Hepatocyte (in vitro differentiated cells): ENCODE measurements at regions not wholly inside any gene's neighbourhood (a gene's known extent, or its start where the extent isn't known, plus 50 kb on each side); places are given as distances from the start of the nearest gene placed in this dataset.

Experiments used
- DNase-seq: peaks from one replicate; pipeline ENCODE4 v3.0.0-alpha.2; 2016; ENCODE audit warnings: low spot score
- H2AFZ ChIP-seq: fragments of 200-600 bp; sonication (generic); 2 replicates; pipeline ENCODE4 v1.6.0; 2016; ENCODE audit warnings: antibody characterized with exemption, mild to moderate bottlenecking
- H3K27ac ChIP-seq: fragments of 200-600 bp; sonication (generic); 2 replicates; pipeline ENCODE4 v1.5.1; 2016; ENCODE audit warnings: mild to moderate bottlenecking
- H3K27me3 ChIP-seq: fragments of 200-600 bp; sonication (generic); 2 replicates; pipeline ENCODE4 v1.6.1; 2016
- H3K36me3 ChIP-seq: fragments of 200-600 bp; sonication (generic); replicated peaks from 2 replicates; pipeline ENCODE4 v1.5.1; 2016; ENCODE audit warnings: low read depth; ENCODE audit not compliant: insufficient read depth
- H3K4me1 ChIP-seq: fragments of 200-600 bp; sonication (generic); 2 replicates; pipeline ENCODE4 v1.5.1; 2016; ENCODE audit warnings: mild to moderate bottlenecking, moderate library complexity; ENCODE audit not compliant: insufficient read depth
- H3K4me2 ChIP-seq: fragments of 200-600 bp; sonication (generic); 2 replicates; pipeline ENCODE4 v1.6.0; 2016
- H3K4me3 ChIP-seq: fragments of 200-600 bp; sonication (generic); 2 replicates; pipeline ENCODE4 v1.5.1; 2016; ENCODE audit warnings: mild to moderate bottlenecking
- H3K79me2 ChIP-seq: fragments of 200-600 bp; sonication (generic); 2 replicates; pipeline ENCODE4 v1.6.0; 2017; ENCODE audit warnings: mild to moderate bottlenecking
- H3K9me2 ChIP-seq: fragments of 200-600 bp; sonication (generic); replicated peaks from 2 replicates; pipeline ENCODE4 v1.6.0; 2017; ENCODE audit warnings: mild to moderate bottlenecking; ENCODE audit not compliant: insufficient read depth
- H3K9me3 ChIP-seq: fragments of 200-600 bp; sonication (generic); 2 replicates; pipeline ENCODE4 v1.5.1; 2016; ENCODE audit warnings: low read depth, mild to moderate bottlenecking
- H4K20me1 ChIP-seq: fragments of 200-600 bp; sonication (generic); 2 replicates; pipeline ENCODE4 v1.6.0; 2016; ENCODE audit warnings: mild to moderate bottlenecking; ENCODE audit not compliant: insufficient read depth, poor library complexity, severe bottlenecking
- EZH2 ChIP-seq: fragments of 200-600 bp; sonication (generic); IDR thresholded peaks from 2 replicates; pipeline ENCODE4 v1.6.1; 2016; ENCODE audit warnings: antibody characterized with exemption, mild to moderate bottlenecking, borderline replicate concordance
- EZH2phosphoT487 ChIP-seq: fragments of 200-600 bp; sonication (generic); IDR thresholded peaks from one replicate; pipeline ENCODE4 v1.6.1; 2018; ENCODE audit warnings: antibody characterized with exemption, mild to moderate bottlenecking, low read depth, moderate library complexity; ENCODE audit not compliant: unreplicated experiment, severe bottlenecking
- WGBS: methylation state at CpG from one replicate; pipeline ENCODE4 v1.1.6; 2016; ENCODE audit warnings: low lambda C conversion rate; ENCODE audit errors: missing lambda C conversion rate; 5-methylcytosine and 5-hydroxymethylcytosine counted together
- TF ChIP-seq, protein P1 (sequence below): fragments of 200-600 bp; sonication (generic); IDR thresholded peaks from 2 replicates; pipeline ENCODE4 v1.5.1; 2016; ENCODE audit warnings: antibody characterized with exemption, mild to moderate bottlenecking; ENCODE audit not compliant: poor library complexity

DNA sequence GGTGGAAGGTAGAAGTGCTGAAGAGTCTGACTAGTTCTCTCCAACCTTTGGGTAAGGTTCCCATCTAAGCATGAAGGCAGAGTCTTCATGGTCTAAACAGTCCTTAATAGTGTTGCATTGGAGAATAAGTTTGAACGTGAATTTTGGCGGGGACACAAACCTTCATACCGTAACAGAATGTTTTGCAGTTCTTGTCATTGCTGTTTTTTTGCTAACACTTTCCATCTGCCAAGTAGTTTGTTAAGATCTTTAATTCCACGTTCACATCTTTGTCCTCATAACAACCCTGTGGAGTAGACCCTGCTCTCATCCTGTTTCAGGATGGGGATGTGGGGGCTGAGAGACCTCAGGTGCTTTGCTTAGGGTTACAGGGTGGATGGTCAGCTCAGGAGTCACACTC is 936.9 kb upstream of the EEF2KMT start:
- no peaks in the 10 kb centered on the region for H3K9me2 ChIP-seq
- no peak overlapping the region for H3K4me3 ChIP-seq
- H3K36me3 ChIP-seq: no peaks in the 10 kb centered on the region
- no peaks in the 10 kb centered on the region for H3K9me3 ChIP-seq
- TF ChIP-seq, protein P1, sequence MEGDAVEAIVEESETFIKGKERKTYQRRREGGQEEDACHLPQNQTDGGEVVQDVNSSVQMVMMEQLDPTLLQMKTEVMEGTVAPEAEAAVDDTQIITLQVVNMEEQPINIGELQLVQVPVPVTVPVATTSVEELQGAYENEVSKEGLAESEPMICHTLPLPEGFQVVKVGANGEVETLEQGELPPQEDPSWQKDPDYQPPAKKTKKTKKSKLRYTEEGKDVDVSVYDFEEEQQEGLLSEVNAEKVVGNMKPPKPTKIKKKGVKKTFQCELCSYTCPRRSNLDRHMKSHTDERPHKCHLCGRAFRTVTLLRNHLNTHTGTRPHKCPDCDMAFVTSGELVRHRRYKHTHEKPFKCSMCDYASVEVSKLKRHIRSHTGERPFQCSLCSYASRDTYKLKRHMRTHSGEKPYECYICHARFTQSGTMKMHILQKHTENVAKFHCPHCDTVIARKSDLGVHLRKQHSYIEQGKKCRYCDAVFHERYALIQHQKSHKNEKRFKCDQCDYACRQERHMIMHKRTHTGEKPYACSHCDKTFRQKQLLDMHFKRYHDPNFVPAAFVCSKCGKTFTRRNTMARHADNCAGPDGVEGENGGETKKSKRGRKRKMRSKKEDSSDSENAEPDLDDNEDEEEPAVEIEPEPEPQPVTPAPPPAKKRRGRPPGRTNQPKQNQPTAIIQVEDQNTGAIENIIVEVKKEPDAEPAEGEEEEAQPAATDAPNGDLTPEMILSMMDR: no peak
- no peak for TF ChIP-seq EZH2phosphoT487
- no peak for TF ChIP-seq EZH2
- 97% methylated on average over 4 of the region's 4 CpGs for WGBS
- H3K4me2 ChIP-seq: no peak overlapping the region
- H2AFZ ChIP-seq: no peak overlapping the region
- H3K27me3 ChIP-seq: no peaks in the 10 kb centered on the region
- no peak overlapping the region for H3K27ac ChIP-seq
- H3K4me1 ChIP-seq: no peaks in the 10 kb centered on the region
- no peaks in the 10 kb centered on the region for H3K79me2 ChIP-seq
- H4K20me1 ChIP-seq: no peaks in the 10 kb centered on the region
- DNase-seq: no peak

DNA sequence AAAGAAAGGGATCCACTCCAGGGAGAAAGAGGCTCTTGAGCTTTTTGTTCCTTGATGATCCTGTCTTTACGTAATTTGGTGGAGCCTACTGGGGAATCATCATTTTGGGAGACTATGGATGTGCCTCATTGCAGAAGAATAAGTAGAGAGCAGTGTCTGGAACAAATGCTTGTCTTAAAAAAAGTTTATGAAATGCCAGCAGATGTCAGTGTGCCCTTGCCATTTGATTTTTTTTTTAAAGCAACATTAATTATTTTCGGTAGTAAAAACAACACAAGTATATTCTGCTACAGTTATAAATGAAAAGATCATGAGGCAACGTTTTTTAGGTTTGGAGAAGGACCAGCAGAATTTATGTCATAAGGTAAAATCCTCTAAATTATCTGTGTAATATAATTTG is 934.8 kb upstream of the EEF2KMT start:
- H3K4me3 ChIP-seq: no peak overlapping the region

DNA sequence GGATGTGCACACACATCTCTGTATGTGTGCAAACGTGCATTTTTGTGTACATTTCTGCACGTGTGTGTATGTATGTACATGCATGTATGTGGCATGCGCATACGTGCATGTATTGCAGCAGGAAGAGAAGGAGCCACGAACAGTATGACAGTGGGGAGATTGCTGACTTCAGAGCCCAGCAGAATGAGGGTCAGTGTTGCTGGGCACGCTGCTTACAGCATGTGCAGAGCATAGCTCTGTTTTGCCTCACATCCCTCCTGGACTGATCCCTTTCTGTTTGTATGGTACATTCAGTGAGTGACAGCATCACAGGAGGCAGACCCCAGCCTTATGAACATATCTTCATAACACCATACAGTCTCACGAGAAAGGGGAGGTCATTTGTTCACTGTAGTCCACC is 934.0 kb upstream of the EEF2KMT start:
- H3K9me2 ChIP-seq: no peaks in the 10 kb centered on the region
- 51% methylated on average over 7 of the region's 7 CpGs for WGBS
- H3K4me1 ChIP-seq: no peaks in the 10 kb centered on the region
- H3K4me2 ChIP-seq: no peak overlapping the region
- H3K9me3 ChIP-seq: no peaks in the 10 kb centered on the region
- no peaks in the 10 kb centered on the region for H4K20me1 ChIP-seq
- DNase-seq: no peak
- H3K27me3 ChIP-seq: no peaks in the 10 kb centered on the region
- no peak for TF ChIP-seq EZH2
- TF ChIP-seq, protein P1: no peak
- no peak for TF ChIP-seq EZH2phosphoT487
- no peaks in the 10 kb centered on the region for H3K79me2 ChIP-seq
- no peak overlapping the region for H3K27ac ChIP-seq
- H3K4me3 ChIP-seq: no peak overlapping the region
- no peaks in the 10 kb centered on the region for H3K36me3 ChIP-seq
- H2AFZ ChIP-seq: no peak overlapping the region

More for the DNA sequence above, 934.8 kb upstream of the EEF2KMT start:
- Histone ChIP-seq H2AFZ (no peak overlapping the region), H3K79me2 (no peaks in the 10 kb centered on the region), H3K27ac (no peak overlapping the region), H4K20me1 (no peaks in the 10 kb centered on the region), H3K9me2 (no peaks in the 10 kb centered on the region), H3K9me3 (no peaks in the 10 kb centered on the region), H3K27me3 (no peaks in the 10 kb centered on the region), H3K4me1 (no peaks in the 10 kb centered on the region), H3K4me2 (no peak overlapping the region), H3K36me3 (no peaks in the 10 kb centered on the region)
- DNase-seq: no peak
- WGBS: 81% methylated on average over 3 of the region's 3 CpGs
- TF ChIP-seq, protein P1: no peak
- TF ChIP-seq EZH2: no peak
- no peak for TF ChIP-seq EZH2phosphoT487

DNA sequence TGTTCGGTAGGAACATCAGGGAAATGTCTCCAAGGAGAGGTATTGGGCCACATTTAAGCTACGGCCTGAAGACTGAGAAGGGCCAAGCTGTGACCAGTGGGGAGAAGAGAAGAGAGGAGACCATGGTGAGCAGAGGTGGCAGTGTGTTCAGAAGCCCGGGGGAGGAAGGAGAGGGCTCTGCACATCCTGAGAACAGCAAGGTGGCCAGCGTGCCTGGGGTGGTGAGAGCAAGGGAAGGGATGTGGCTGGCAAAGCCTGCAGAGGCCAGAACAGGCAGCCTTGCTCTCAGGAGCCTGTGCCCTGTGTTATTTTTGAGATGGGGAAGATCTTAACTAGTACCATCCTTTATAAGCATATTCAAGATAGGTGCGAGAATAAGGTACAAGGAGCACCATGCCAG is 933.5 kb upstream of the EEF2KMT start:
- H3K4me1 ChIP-seq: no peaks in the 10 kb centered on the region
- no peak overlapping the region for H3K4me3 ChIP-seq
- H3K4me2 ChIP-seq: no peak overlapping the region
- H4K20me1 ChIP-seq: no peaks in the 10 kb centered on the region
- no peaks in the 10 kb centered on the region for H3K36me3 ChIP-seq
- TF ChIP-seq, protein P1: no peak
- no peak for TF ChIP-seq EZH2phosphoT487
- TF ChIP-seq EZH2: no peak
- H3K9me2 ChIP-seq: no peaks in the 10 kb centered on the region
- 94% methylated on average over 5 of the region's 5 CpGs for WGBS
- no peaks in the 10 kb centered on the region for H3K9me3 ChIP-seq
- DNase-seq: no peak
- no peaks in the 10 kb centered on the region for H3K79me2 ChIP-seq
- no peak overlapping the region for H2AFZ ChIP-seq
- no peak overlapping the region for H3K27ac ChIP-seq
- H3K27me3 ChIP-seq: no peaks in the 10 kb centered on the region
